SU-DHL-6 (cell line): ENCODE measurements at regions not wholly inside any gene's neighbourhood (a gene's known extent, or its start where the extent isn't known, plus 50 kb on each side); places are given as distances from the start of the nearest gene placed in this dataset.

Source experiments
- H2AFZ ChIP-seq: fragments of 200-600 bp; sonication (generic); 2 replicates; pipeline ENCODE4 v1.6.1; 2014; ENCODE audit warnings: low read depth, mild to moderate bottlenecking, moderate library complexity, mixed read lengths, antibody characterized with exemption, low read length; ENCODE audit not compliant: severe bottlenecking
- H3F3A ChIP-seq: fragments of 200-600 bp; shearing (Covaris generic); 2 replicates; pipeline ENCODE4 v1.6.0; 2016; ENCODE audit warnings: antibody characterized with exemption, mild to moderate bottlenecking; ENCODE audit not compliant: insufficient read depth
- H3K27ac ChIP-seq: fragments of 200-600 bp; sonication (generic); 2 replicates; pipeline ENCODE4 v1.5.1; 2016; ENCODE audit warnings: low read depth, mild to moderate bottlenecking, low read length, moderate library complexity, mixed read lengths
- H3K27me3 ChIP-seq: fragments of 200-600 bp; sonication (generic), shearing (Covaris generic); 2 replicates; pipeline ENCODE4 v1.6.0; 2014; ENCODE audit warnings: mild to moderate bottlenecking, low read length
- H3K36me3 ChIP-seq: fragments of 200-600 bp; sonication (generic); 2 replicates; pipeline ENCODE4 v1.6.1; 2014; ENCODE audit warnings: mild to moderate bottlenecking, low read length, mixed read lengths
- H3K4me2 ChIP-seq: fragments of 300-600, 200-600 bp; shearing (Covaris generic), sonication (generic); 2 replicates; pipeline ENCODE4 v1.6.0; 2014; ENCODE audit warnings: low read length, low read depth, mild to moderate bottlenecking; ENCODE audit not compliant: poor library complexity, severe bottlenecking
- H3K4me3 ChIP-seq: fragments of 200-600 bp; sonication (generic); 2 replicates; pipeline ENCODE4 v1.5.1; 2014; ENCODE audit warnings: antibody characterized with exemption, low read length, mild to moderate bottlenecking, mixed read lengths; ENCODE audit not compliant: insufficient read depth, poor library complexity, severe bottlenecking
- H3K79me2 ChIP-seq: fragments of 200-600 bp; sonication (generic); 2 replicates; pipeline ENCODE4 v1.6.1; 2014; ENCODE audit warnings: mild to moderate bottlenecking, low read length, moderate library complexity; ENCODE audit not compliant: insufficient read depth
- H3K9ac ChIP-seq: fragments of 200-600 bp; sonication (generic); 2 replicates; pipeline ENCODE4 v1.7.0; 2014; ENCODE audit warnings: mild to moderate bottlenecking, low read length
- H3K9me2 ChIP-seq: fragments of 200-600 bp; sonication (generic); replicated peaks from 2 replicates; pipeline ENCODE4 v1.6.1; 2014; ENCODE audit warnings: low read length; ENCODE audit not compliant: insufficient read depth
- H3K9me3 ChIP-seq: fragments of 200-600 bp; sonication (generic); 2 replicates; pipeline ENCODE4 v1.6.1; 2014; ENCODE audit warnings: low read length, mixed read lengths; ENCODE audit not compliant: insufficient read depth
- H4K20me1 ChIP-seq: fragments of 200-600 bp; sonication (generic); 2 replicates; pipeline ENCODE4 v1.6.1; 2014; ENCODE audit warnings: low read depth, mild to moderate bottlenecking, antibody characterized with exemption, low read length, moderate library complexity, mixed read lengths
- CTCF ChIP-seq: fragments of 200-600 bp; sonication (generic); IDR thresholded peaks from one replicate; pipeline ENCODE4 v1.5.1; 2017; ENCODE audit warnings: antibody characterized with exemption, mild to moderate bottlenecking, low read length, moderate library complexity; ENCODE audit not compliant: insufficient read depth, poor library complexity, severe bottlenecking
- EZH2phosphoT487 ChIP-seq: fragments of 200-600 bp; sonication (generic), shearing (Covaris generic); conservative IDR thresholded peaks from 2 replicates; pipeline ENCODE4 v1.6.1; 2018; ENCODE audit warnings: mild to moderate bottlenecking, antibody characterized with exemption, low read length, moderate library complexity, mixed read lengths

GRCh38 chrX:94361241-94361640 lies 687.2 kb downstream of the FAM133A start:
- TF ChIP-seq EZH2phosphoT487 (no peak), CTCF (no peak)
- Histone ChIP-seq H3F3A (no peaks in the 10 kb centered on the region), H3K9me3 (no peaks in the 10 kb centered on the region), H3K4me2 (no peak overlapping the region), H3K27me3 (no peaks in the 10 kb centered on the region), H4K20me1 (no peaks in the 10 kb centered on the region), H3K27ac (no peak overlapping the region), H3K9ac (no peak overlapping the region), H3K36me3 (no peaks in the 10 kb centered on the region), H3K9me2 (no peaks in the 10 kb centered on the region), H3K79me2 (no peaks in the 10 kb centered on the region), H2AFZ (no peak overlapping the region), H3K4me3 (no peak overlapping the region)

DNA sequence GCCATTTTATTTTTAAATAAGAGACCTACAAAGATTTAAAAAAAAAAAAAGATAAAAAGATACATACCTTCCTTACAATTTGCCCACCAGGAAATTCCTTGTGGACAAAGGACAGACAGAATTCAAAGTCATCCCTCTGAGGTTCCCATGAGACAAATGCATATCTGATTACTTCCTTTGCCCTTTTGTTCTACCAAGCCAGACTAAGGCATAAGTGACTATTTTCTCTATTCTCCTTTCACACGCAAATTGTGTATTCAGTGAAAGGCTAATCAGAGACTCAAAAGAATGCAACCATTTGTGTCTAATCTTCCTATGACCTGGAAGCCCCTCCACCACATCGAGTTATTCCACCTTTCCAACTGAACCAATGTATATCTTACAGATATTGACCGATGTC lies 691.7 kb downstream of the FAM133A start:
- H3K27me3 ChIP-seq = no peaks in the 10 kb centered on the region
- no peak overlapping the region for H3K9ac ChIP-seq

GRCh38 chrX:94366616-94367015 lies 692.6 kb downstream of the FAM133A start:
- no peaks in the 10 kb centered on the region for H4K20me1 ChIP-seq
- H3K27ac ChIP-seq = no peak overlapping the region
- H3K27me3 ChIP-seq = no peaks in the 10 kb centered on the region
- H3K36me3 ChIP-seq = no peaks in the 10 kb centered on the region
- no peaks in the 10 kb centered on the region for H3F3A ChIP-seq
- TF ChIP-seq CTCF (no peak), EZH2phosphoT487 (no peak)
- H3K9me2 ChIP-seq = no peaks in the 10 kb centered on the region
- H3K4me2 ChIP-seq = no peak overlapping the region
- H3K9me3 ChIP-seq = no peaks in the 10 kb centered on the region
- no peak overlapping the region for H3K9ac ChIP-seq
- no peaks in the 10 kb centered on the region for H3K79me2 ChIP-seq
- H3K4me3 ChIP-seq = no peak overlapping the region
- no peak overlapping the region for H2AFZ ChIP-seq

More for the DNA sequence above, 691.7 kb downstream of the FAM133A start:
- TF ChIP-seq EZH2phosphoT487 = no peak
- no peak for TF ChIP-seq CTCF
- H4K20me1 ChIP-seq = no peaks in the 10 kb centered on the region
- no peak overlapping the region for H3K27ac ChIP-seq
- no peaks in the 10 kb centered on the region for H3K9me3 ChIP-seq
- no peaks in the 10 kb centered on the region for H3K9me2 ChIP-seq
- no peak overlapping the region for H3K4me2 ChIP-seq
- no peak overlapping the region for H2AFZ ChIP-seq
- no peaks in the 10 kb centered on the region for H3K79me2 ChIP-seq
- no peak overlapping the region for H3K4me3 ChIP-seq
- H3F3A ChIP-seq = no peaks in the 10 kb centered on the region
- H3K36me3 ChIP-seq = no peaks in the 10 kb centered on the region
